ENCODE measurements at regions not wholly inside any gene's neighbourhood (a gene's known extent, or its start where the extent isn't known, plus 50 kb on each side); places are given as distances from the start of the nearest gene placed in this dataset.

DNA sequence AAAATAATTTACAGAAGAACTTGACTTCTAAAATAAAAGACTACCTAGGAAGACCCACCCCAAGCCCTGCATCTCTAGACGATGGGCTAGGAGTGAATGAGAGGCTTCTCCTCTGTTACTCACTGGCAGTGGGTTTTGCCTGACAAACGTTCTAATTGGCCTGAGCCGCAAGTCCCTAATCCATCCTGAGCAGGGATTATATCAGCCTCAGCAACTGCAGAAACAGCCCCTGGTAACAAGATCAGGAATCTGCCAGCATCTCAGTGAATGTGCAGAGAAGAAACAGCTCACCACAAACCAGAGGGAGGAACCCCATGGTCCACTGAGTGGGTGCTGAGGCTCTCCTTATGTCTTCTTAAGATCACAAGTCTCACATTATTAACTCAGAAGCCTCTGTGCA, 240.6 kb downstream of the BRINP2 start:
- TF ChIP-seq TAF1 (IDR thresholded peaks at IDR 0.05; ENCODE audit: borderline replicate concordance, low read depth, low read length) = no peak
- no peak for TF ChIP-seq POLR2A (IDR thresholded peaks at IDR 0.05; ENCODE audit: low read depth, low read length)

Measured in GM12892 (cell line).